ENCODE measurements at regions not wholly inside any gene's neighbourhood (a gene's known extent, or its start where the extent isn't known, plus 50 kb on each side); places are given as distances from the start of the nearest gene placed in this dataset.

- in situ Hi-C loops (cut with HindIII; ENCODE audit: low pct_unique_long_range_greater_than_20kb, low sequenced_read_pairs): no loop called here
- DNase-seq (ENCODE audit: low read depth, low spot score): no peak
Observed at GRCh38 chr5:93161661-93162654, 419.1 kb downstream of the NR2F1-AS1 start.

GRCh38 chr5:93158841-93159240, 422.2 kb downstream of the NR2F1-AS1 start:
- DNase-seq (ENCODE audit: low read depth, low spot score): no peak
- in situ Hi-C loops (cut with HindIII; ENCODE audit: low pct_unique_long_range_greater_than_20kb, low sequenced_read_pairs): no loop called here

- DNase-seq (ENCODE audit: low read depth, low spot score): no peak
- in situ Hi-C loops (cut with HindIII; ENCODE audit: low pct_unique_long_range_greater_than_20kb, low sequenced_read_pairs): no loop called here
Observed at GRCh38 chr5:93156566-93156965, 424.5 kb downstream of the NR2F1-AS1 start.

GRCh38 chr5:93154535-93154934, 426.5 kb downstream of the NR2F1-AS1 start:
- no peak for DNase-seq (ENCODE audit: low read depth, low spot score)
- in situ Hi-C loops (cut with HindIII; ENCODE audit: low pct_unique_long_range_greater_than_20kb, low sequenced_read_pairs): no loop called here

GRCh38 chr5:93153461-93153860, 427.6 kb downstream of the NR2F1-AS1 start:
- in situ Hi-C loops (cut with HindIII; ENCODE audit: low pct_unique_long_range_greater_than_20kb, low sequenced_read_pairs): no loop called here
- no peak for DNase-seq (ENCODE audit: low read depth, low spot score)

GRCh38 chr5:93151896-93152295, 429.1 kb downstream of the NR2F1-AS1 start:
- no peak for DNase-seq (ENCODE audit: low read depth, low spot score)
- in situ Hi-C loops (cut with HindIII; ENCODE audit: low pct_unique_long_range_greater_than_20kb, low sequenced_read_pairs): no loop called here

GRCh38 chr5:93151121-93151520, 429.9 kb downstream of the NR2F1-AS1 start:
- no peak for DNase-seq (ENCODE audit: low read depth, low spot score)
- in situ Hi-C loops (cut with HindIII; ENCODE audit: low pct_unique_long_range_greater_than_20kb, low sequenced_read_pairs): no loop called here

GRCh38 chr5:93150311-93151012, 430.6 kb downstream of the NR2F1-AS1 start:
- in situ Hi-C loops (cut with HindIII; ENCODE audit: low pct_unique_long_range_greater_than_20kb, low sequenced_read_pairs): no loop called here

GRCh38 chr5:93145767-93146166, 435.3 kb downstream of the NR2F1-AS1 start:
- DNase-seq (ENCODE audit: low read depth, low spot score): no peak
- in situ Hi-C loops (cut with HindIII; ENCODE audit: low pct_unique_long_range_greater_than_20kb, low sequenced_read_pairs): no loop called here

More at GRCh38 chr5:93150311-93151012, 430.6 kb downstream of the NR2F1-AS1 start:
- no peak for DNase-seq (ENCODE audit: low read depth, low spot score)

GRCh38 chr5:93145019-93145418, 436.0 kb downstream of the NR2F1-AS1 start:
- in situ Hi-C loops (cut with HindIII; ENCODE audit: low pct_unique_long_range_greater_than_20kb, low sequenced_read_pairs): no loop called here
- no peak for DNase-seq (ENCODE audit: low read depth, low spot score)

GRCh38 chr5:93141969-93142368, 439.1 kb downstream of the NR2F1-AS1 start:
- in situ Hi-C loops (cut with HindIII; ENCODE audit: low pct_unique_long_range_greater_than_20kb, low sequenced_read_pairs): no loop called here
- DNase-seq (ENCODE audit: low read depth, low spot score): no peak

- no peak for DNase-seq (ENCODE audit: low read depth, low spot score)
- in situ Hi-C loops (cut with HindIII; ENCODE audit: low pct_unique_long_range_greater_than_20kb, low sequenced_read_pairs): no loop called here
Observed at GRCh38 chr5:93130624-93131490, 450.2 kb downstream of the NR2F1-AS1 start.

GRCh38 chr5:93126634-93127033, 454.4 kb downstream of the NR2F1-AS1 start:
- in situ Hi-C loops (cut with HindIII; ENCODE audit: low pct_unique_long_range_greater_than_20kb, low sequenced_read_pairs): no loop called here
- DNase-seq (ENCODE audit: low read depth, low spot score): no peak

- in situ Hi-C loops (cut with HindIII; ENCODE audit: low pct_unique_long_range_greater_than_20kb, low sequenced_read_pairs): no loop called here
- no peak for DNase-seq (ENCODE audit: low read depth, low spot score)
Observed at GRCh38 chr5:93123127-93123526, 457.9 kb downstream of the NR2F1-AS1 start.

GRCh38 chr5:93122446-93122845, 458.6 kb downstream of the NR2F1-AS1 start:
- no peak for DNase-seq (ENCODE audit: low read depth, low spot score)

GRCh38 chr5:93120771-93121170, 460.2 kb downstream of the NR2F1-AS1 start:
- in situ Hi-C loops (cut with HindIII; ENCODE audit: low pct_unique_long_range_greater_than_20kb, low sequenced_read_pairs): no loop called here

More at GRCh38 chr5:93122446-93122845, 458.6 kb downstream of the NR2F1-AS1 start:
- in situ Hi-C loops (cut with HindIII; ENCODE audit: low pct_unique_long_range_greater_than_20kb, low sequenced_read_pairs): no loop called here

GRCh38 chr5:93120051-93120450, 461.0 kb downstream of the NR2F1-AS1 start:
- DNase-seq (ENCODE audit: low read depth, low spot score): no peak
- in situ Hi-C loops (cut with HindIII; ENCODE audit: low pct_unique_long_range_greater_than_20kb, low sequenced_read_pairs): no loop called here

More at GRCh38 chr5:93120771-93121170, 460.2 kb downstream of the NR2F1-AS1 start:
- no peak for DNase-seq (ENCODE audit: low read depth, low spot score)
